MCF 10A (cell line): ENCODE measurements at regions not wholly inside any gene's neighbourhood (a gene's known extent, or its start where the extent isn't known, plus 50 kb on each side); places are given as distances from the start of the nearest gene placed in this dataset.

Experiments used
- BruUV-seq: library from RNA; stranded (reverse); fragments of 400-500 nt; replicated peaks from 2 replicates; lab custom pipeline; 2021; lab: Mats Ljungman, UMichigan
- CTCF ChIA-PET: fragments of 300-600 bp; sonication (Branson Sonifier 250); formaldehyde crosslinking; extraction: SDS; loops from one replicate; lab custom pipeline; 2021; ENCODE audit warnings: antibody characterized with exemption, inconsistent platforms; lab: Yijun Ruan, JAX
- POLR2A ChIA-PET: fragments of 300-600, 350-650 bp; sonication (Branson Sonifier 250); formaldehyde crosslinking; extraction: SDS; loops from one replicate; lab custom pipeline; 2020; ENCODE audit warnings: antibody characterized with exemption, inconsistent platforms; lab: Yijun Ruan, JAX
- DNase-seq: peaks from one replicate; pipeline ENCODE4 v3.0.0-alpha.2; 2018; ENCODE audit not compliant: unreplicated experiment
- H3K27ac Mint-ChIP-seq: one replicate; pipeline ENCODE4 v1.8.0; 2022; ENCODE audit warnings: mild to moderate bottlenecking, low read depth, mixed read lengths; ENCODE audit not compliant: unreplicated experiment
- H3K27me3 Mint-ChIP-seq: one replicate; pipeline ENCODE4 v1.8.0; 2022; ENCODE audit warnings: mixed read lengths; ENCODE audit not compliant: insufficient read depth, unreplicated experiment
- H3K36me3 Mint-ChIP-seq: one replicate; pipeline ENCODE4 v1.8.0; 2022; ENCODE audit warnings: mild to moderate bottlenecking, moderate library complexity, mixed read lengths; ENCODE audit not compliant: insufficient read depth, unreplicated experiment
- H3K4me1 Mint-ChIP-seq: one replicate; pipeline ENCODE4 v1.8.0; 2022; ENCODE audit warnings: mixed read lengths; ENCODE audit not compliant: insufficient read depth, unreplicated experiment
- H3K4me3 Mint-ChIP-seq: one replicate; pipeline ENCODE4 v1.8.0; 2022; ENCODE audit warnings: mild to moderate bottlenecking, moderate library complexity, mixed read lengths; ENCODE audit not compliant: unreplicated experiment
- H3K9me3 Mint-ChIP-seq: one replicate; pipeline ENCODE4 v1.8.0; 2022; ENCODE audit warnings: mixed read lengths; ENCODE audit not compliant: unreplicated experiment
- CTCF ChIP-seq: fragments of 200-600 bp; IDR thresholded peaks from one replicate; pipeline ENCODE4 v1.8.0; 2022; ENCODE audit warnings: antibody characterized with exemption, mild to moderate bottlenecking; ENCODE audit not compliant: unreplicated experiment
- intact Hi-C: fragments of 100-400 bp; cut with micrococcal nuclease; formaldehyde crosslinking; loops from 2 replicates; pipeline ENCODE4 v1.14.1; 2022

GRCh38 chr5:101991486-101991885 lies 304.6 kb downstream of the SLCO4C1 start:
- no peak for DNase-seq
- H3K4me3 Mint-ChIP-seq = no peak overlapping the region
- no peaks in the 10 kb centered on the region for H3K4me1 Mint-ChIP-seq
- BruUV-seq = no TSS peak
- no peaks in the 10 kb centered on the region for H3K9me3 Mint-ChIP-seq
- TF ChIP-seq CTCF = no peak
- ChIA-PET POLR2A (no interaction called here), CTCF (interaction anchor here (0.6 to 2.7 kb wide), 3 partner anchors 13 to 514 kb away, joined by 3 to 15 read pairs (median 5); no protein-coding TSS in a partner anchor)
- H3K36me3 Mint-ChIP-seq = no peaks in the 10 kb centered on the region
- no peak overlapping the region for H3K27ac Mint-ChIP-seq
- intact Hi-C loops = no loop called here
- H3K27me3 Mint-ChIP-seq = peaks cover 11% of the 10 kb centered on the region

- intact Hi-C loops = loop anchor here (10.0 kb wide), 1 partner anchor 1505 kb away; no protein-coding TSS in a partner anchor
Measured at GRCh38 chr5:101989659-101990058, 306.4 kb downstream of the SLCO4C1 start.

GRCh38 chr5:101977729-101978345 lies 318.2 kb downstream of the SLCO4C1 start:
- TF ChIP-seq CTCF = peak; percentile 69

More at GRCh38 chr5:101989659-101990058, 306.4 kb downstream of the SLCO4C1 start:
- no peak overlapping the region for H3K27ac Mint-ChIP-seq
- H3K4me1 Mint-ChIP-seq = no peaks in the 10 kb centered on the region
- CTCF ChIA-PET = interaction anchor here (0.7 to 2.7 kb wide), 4 partner anchors 12 to 982 kb away, joined by 4 to 15 read pairs (median 4); no protein-coding TSS in a partner anchor
- BruUV-seq = no TSS peak
- TF ChIP-seq CTCF = no peak
- H3K4me3 Mint-ChIP-seq = no peak overlapping the region
- POLR2A ChIA-PET = no interaction called here
- DNase-seq = no peak
- H3K9me3 Mint-ChIP-seq = no peaks in the 10 kb centered on the region
- H3K36me3 Mint-ChIP-seq = no peaks in the 10 kb centered on the region
- H3K27me3 Mint-ChIP-seq = peaks cover 2% of the 10 kb centered on the region

GRCh38 chr5:101976933-101977332 lies 319.2 kb downstream of the SLCO4C1 start:
- Mint-ChIP-seq H3K27ac (no peak overlapping the region), H3K9me3 (no peaks in the 10 kb centered on the region), H3K27me3 (peaks cover 23% of the 10 kb centered on the region), H3K4me3 (no peak overlapping the region), H3K36me3 (no peaks in the 10 kb centered on the region), H3K4me1 (no peaks in the 10 kb centered on the region)
- CTCF ChIA-PET = interaction anchor here (0.6 to 4.0 kb wide), 4 partner anchors 10 to 1158 kb away, joined by 3 to 62 read pairs (median 7); no protein-coding TSS in a partner anchor
- DNase-seq = no peak
- intact Hi-C loops = loop anchor here (1.0 kb wide), 1 partner anchor 35 kb away; no protein-coding TSS in a partner anchor
- POLR2A ChIA-PET = no interaction called here
- no TSS peak for BruUV-seq
- no peak for TF ChIP-seq CTCF

More at GRCh38 chr5:101977729-101978345, 318.2 kb downstream of the SLCO4C1 start:
- H3K9me3 Mint-ChIP-seq = no peaks in the 10 kb centered on the region
- peak; percentile 58 for DNase-seq
- no TSS peak for BruUV-seq
- ChIA-PET POLR2A (no interaction called here), CTCF (interaction anchor here (0.6 to 4.0 kb wide), 13 partner anchors 8 to 1823 kb away, joined by 3 to 62 read pairs (median 5); no protein-coding TSS in a partner anchor)
- no peaks in the 10 kb centered on the region for H3K4me1 Mint-ChIP-seq
- intact Hi-C loops = loop anchor here (1.0 kb wide), 1 partner anchor 36 kb away; no protein-coding TSS in a partner anchor
- no peak overlapping the region for H3K4me3 Mint-ChIP-seq
- no peak overlapping the region for H3K27ac Mint-ChIP-seq
- H3K27me3 Mint-ChIP-seq = peaks cover 27% of the 10 kb centered on the region
- no peaks in the 10 kb centered on the region for H3K36me3 Mint-ChIP-seq
